ENCODE measurements at regions not wholly inside any gene's neighbourhood (a gene's known extent, or its start where the extent isn't known, plus 50 kb on each side); places are given as distances from the start of the nearest gene placed in this dataset.
"Not testable (repeated sequence)": the region's sequence is repeated elsewhere in the genome, so short reads cannot be mapped to it uniquely, and the experiment has no call there.

DNA sequence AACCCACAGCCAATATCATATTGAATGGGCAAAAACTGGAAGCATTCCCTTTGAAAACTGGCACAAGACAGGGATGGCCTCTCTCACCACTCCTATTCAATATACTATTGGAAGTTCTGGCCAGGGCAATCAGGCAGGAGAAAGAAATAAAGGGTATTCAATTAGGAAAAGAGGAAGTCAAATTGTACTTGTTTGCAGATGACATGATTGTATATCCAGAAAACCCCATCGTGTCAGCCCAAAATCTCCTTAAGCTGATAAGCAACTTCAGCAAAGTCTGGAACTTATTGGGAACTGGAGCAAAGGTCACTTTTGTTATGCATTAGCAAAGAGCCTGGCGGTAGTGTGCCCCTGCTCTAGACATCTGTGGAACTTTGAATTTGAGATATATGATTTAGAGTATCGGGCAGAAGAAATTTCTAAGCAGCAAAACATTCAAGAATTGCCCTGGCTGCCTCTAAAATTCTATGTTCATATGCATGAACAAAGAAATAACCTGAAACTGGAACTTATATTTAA lies 53.4 kb upstream of the PSMA1 start:
- not testable (repeated sequence) for DNase-seq, H3K27ac Mint-ChIP-seq, H3K4me3 Mint-ChIP-seq, H3K27me3 Mint-ChIP-seq
- H3K4me1 Mint-ChIP-seq: peaks cover 47% of the 10 kb centered on the region
- H3K9me3 Mint-ChIP-seq: peaks cover 25% of the 10 kb centered on the region
- intact Hi-C loops (cut with micrococcal nuclease): loop anchor here (10.0 kb wide), 1 partner anchor 1109 kb away; the partner anchor contains the start of gene BTBD10
- H3K36me3 Mint-ChIP-seq (ENCODE audit: low read depth): peaks cover 90% of the 10 kb centered on the region

DNA sequence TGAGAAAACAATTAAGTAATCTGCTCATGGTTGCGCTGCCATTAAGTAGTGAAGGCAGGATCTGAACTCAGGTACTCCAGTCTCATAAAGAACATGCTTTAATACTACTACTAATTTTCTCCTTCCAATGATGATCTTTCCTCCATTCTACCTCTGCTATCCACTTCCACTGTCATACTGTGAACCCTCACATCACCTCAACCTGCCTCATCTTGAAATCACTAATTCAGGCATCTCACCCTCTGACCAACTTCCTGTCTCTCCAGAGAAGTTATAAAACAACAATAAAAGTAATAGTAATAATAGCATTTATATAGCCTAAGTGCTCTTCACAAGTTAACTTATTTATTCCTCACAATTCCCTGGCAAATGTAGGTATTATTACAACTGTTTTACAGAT lies 57.1 kb upstream of the PSMA1 start:
- H3K4me1 Mint-ChIP-seq: peaks cover 48% of the 10 kb centered on the region
- no peak for DNase-seq

GRCh38 chr11:14577835-14578529 lies 57.8 kb upstream of the PSMA1 start:
- intact Hi-C loops (cut with micrococcal nuclease): loop anchor here (1.0 to 10.0 kb wide), 7 partner anchors 33 to 1113 kb away; partner anchors contain the start of genes BTBD10 and PSMA1
- peaks cover 22% of the 10 kb centered on the region for H3K9me3 Mint-ChIP-seq
- DNase-seq: peak; percentile 76
- peak overlapping the region; percentile 74 for H3K4me3 Mint-ChIP-seq
- H3K4me1 Mint-ChIP-seq: peaks cover 47% of the 10 kb centered on the region
- no peaks in the 10 kb centered on the region for H3K27me3 Mint-ChIP-seq
- peak overlapping the region; percentile 90 for H3K27ac Mint-ChIP-seq
- peaks cover 71% of the 10 kb centered on the region for H3K36me3 Mint-ChIP-seq (ENCODE audit: low read depth)

More for the DNA sequence above, 57.1 kb upstream of the PSMA1 start:
- intact Hi-C loops (cut with micrococcal nuclease): loop anchor here (1.0 to 10.0 kb wide), 2 partner anchors 314 to 1112 kb away; partner anchors contain the start of gene BTBD10
- Mint-ChIP-seq H3K27ac (peak overlapping the region; percentile 89), H3K4me3 (peak overlapping the region; percentile 37), H3K9me3 (peaks cover 26% of the 10 kb centered on the region), H3K27me3 (no peaks in the 10 kb centered on the region), H3K36me3 (ENCODE audit: low read depth) (peaks cover 73% of the 10 kb centered on the region)

GRCh38 chr11:14578541-14578956 lies 58.4 kb upstream of the PSMA1 start:
- intact Hi-C loops (cut with micrococcal nuclease): loop anchor here (1.0 to 10.0 kb wide), 6 partner anchors 32 to 1114 kb away; partner anchors contain the start of genes BTBD10 and PSMA1
- peaks cover 25% of the 10 kb centered on the region for H3K9me3 Mint-ChIP-seq
- H3K36me3 Mint-ChIP-seq (ENCODE audit: low read depth): peaks cover 71% of the 10 kb centered on the region
- DNase-seq: peak; percentile 92
- H3K4me1 Mint-ChIP-seq: peaks cover 51% of the 10 kb centered on the region
- no peaks in the 10 kb centered on the region for H3K27me3 Mint-ChIP-seq
- H3K4me3 Mint-ChIP-seq: peak overlapping the region; percentile 74
- H3K27ac Mint-ChIP-seq: peak overlapping the region; percentile 90

DNA sequence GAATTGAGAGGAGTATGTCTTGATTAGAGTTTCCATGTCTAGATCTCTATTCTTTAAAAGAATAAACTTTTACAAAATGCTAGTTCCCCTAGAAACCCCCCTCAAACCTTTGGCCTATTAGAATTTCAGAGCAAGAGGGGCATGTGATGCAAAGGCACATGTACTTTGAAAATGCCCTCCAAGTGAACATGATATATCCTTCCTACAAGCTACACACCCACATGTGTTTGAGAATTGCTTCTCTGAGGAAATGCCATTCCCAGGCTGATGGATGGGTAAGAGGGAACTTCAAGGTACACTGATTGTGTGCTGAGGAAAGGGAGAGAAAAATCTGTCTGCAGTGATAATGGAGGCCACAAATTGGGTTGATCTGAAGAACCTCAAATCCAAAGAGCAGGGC lies 59.5 kb upstream of the PSMA1 start:
- peaks cover 69% of the 10 kb centered on the region for H3K36me3 Mint-ChIP-seq (ENCODE audit: low read depth)
- H3K9me3 Mint-ChIP-seq: peaks cover 25% of the 10 kb centered on the region
- peak overlapping the region; percentile 54 for H3K27ac Mint-ChIP-seq
- no peaks in the 10 kb centered on the region for H3K27me3 Mint-ChIP-seq
- peak overlapping the region; percentile 6 for H3K4me3 Mint-ChIP-seq
- no peak for DNase-seq
- intact Hi-C loops (cut with micrococcal nuclease): loop anchor here (2.0 to 10.0 kb wide), 2 partner anchors 31 to 1115 kb away; partner anchors contain the start of gene BTBD10
- H3K4me1 Mint-ChIP-seq: peaks cover 57% of the 10 kb centered on the region

DNA sequence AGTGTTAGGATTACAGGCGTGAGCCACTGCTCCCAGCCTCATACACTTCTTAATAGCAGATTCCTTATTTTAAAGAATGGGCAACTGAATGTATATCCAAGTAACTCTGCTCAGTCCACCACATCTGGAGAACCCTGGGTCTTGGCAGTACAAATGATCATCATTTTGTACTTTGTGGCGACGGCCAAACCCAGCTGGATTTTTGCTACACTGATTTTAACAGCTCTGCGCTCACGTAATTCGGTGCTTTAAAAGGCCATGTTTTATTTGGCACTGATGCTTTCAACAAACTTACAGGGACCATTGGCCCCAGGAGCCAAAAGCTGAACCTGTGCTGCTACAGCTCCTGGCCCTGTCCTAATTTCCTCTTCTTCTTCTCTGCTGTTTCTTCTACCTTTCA lies 60.8 kb upstream of the PDE3B start:
- intact Hi-C loops (cut with micrococcal nuclease): no loop called here
- no peak overlapping the region for H3K4me3 Mint-ChIP-seq
- no peak overlapping the region for H3K27ac Mint-ChIP-seq
- H3K4me1 Mint-ChIP-seq: peaks cover 52% of the 10 kb centered on the region
- DNase-seq: no peak
- no peaks in the 10 kb centered on the region for H3K27me3 Mint-ChIP-seq
- peaks cover 54% of the 10 kb centered on the region for H3K36me3 Mint-ChIP-seq (ENCODE audit: low read depth)
- peaks cover 16% of the 10 kb centered on the region for H3K9me3 Mint-ChIP-seq

DNA sequence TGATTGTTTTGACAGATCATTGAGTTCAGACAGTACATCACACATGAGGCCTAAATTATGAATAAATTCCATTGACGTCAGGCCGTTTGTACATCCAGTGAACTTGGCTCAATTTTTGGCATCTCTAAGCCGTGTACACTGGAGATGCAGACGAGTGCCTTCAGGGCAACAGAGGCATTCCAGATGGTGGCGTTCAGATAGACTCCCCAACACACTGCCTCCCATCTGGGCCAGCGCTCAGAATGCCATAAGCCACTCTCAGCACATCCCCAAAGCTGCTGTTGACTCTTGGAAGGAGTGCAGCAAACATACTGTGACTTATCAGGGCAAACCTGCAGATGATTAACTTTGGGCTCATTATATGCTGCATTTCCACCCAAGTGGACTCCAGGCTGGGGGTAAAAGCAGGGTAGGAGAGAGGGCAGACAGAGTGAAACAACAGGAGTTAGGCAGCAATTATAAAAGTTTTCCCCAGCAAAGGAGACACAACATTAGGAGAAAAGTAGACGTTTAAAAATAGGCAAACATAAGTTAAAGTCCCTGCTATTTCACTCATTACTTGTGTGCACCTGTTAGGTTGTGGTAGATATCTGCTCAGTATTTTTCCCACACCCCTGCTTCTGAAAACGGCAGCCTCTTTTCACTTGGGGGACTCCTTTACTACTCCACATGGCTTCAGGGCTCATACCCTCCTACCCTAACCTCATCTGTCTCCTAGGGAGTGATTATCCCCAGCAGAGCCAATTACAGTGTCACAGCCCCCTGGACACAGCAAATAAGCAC lies 60.2 kb upstream of the PDE3B start:
- no peaks in the 10 kb centered on the region for H3K27me3 Mint-ChIP-seq
- peaks cover 55% of the 10 kb centered on the region for H3K36me3 Mint-ChIP-seq (ENCODE audit: low read depth)
- H3K4me3 Mint-ChIP-seq: no peak overlapping the region
- H3K4me1 Mint-ChIP-seq: peaks cover 50% of the 10 kb centered on the region
- intact Hi-C loops (cut with micrococcal nuclease): no loop called here
- no peak overlapping the region for H3K27ac Mint-ChIP-seq
- DNase-seq: no peak
- H3K9me3 Mint-ChIP-seq: peaks cover 16% of the 10 kb centered on the region

DNA sequence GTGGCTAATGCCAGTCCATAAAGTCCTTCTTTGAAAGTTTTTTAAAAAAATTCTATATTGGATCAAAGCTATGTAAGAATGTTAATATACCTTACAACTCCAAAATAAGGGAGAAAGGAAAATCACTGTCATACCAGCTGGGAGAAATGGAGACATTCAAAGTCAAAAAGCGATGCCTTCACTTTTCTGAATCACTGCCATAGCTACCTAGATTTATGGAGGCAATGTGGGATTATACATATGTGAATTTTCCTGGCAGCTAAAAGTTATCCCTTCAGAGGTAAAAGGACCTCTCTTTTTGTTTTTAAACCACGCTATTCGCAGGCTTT lies 59.6 kb upstream of the PDE3B start:
- peaks cover 16% of the 10 kb centered on the region for H3K9me3 Mint-ChIP-seq
- H3K27me3 Mint-ChIP-seq: no peaks in the 10 kb centered on the region
- no peak overlapping the region for H3K4me3 Mint-ChIP-seq
- peaks cover 57% of the 10 kb centered on the region for H3K36me3 Mint-ChIP-seq (ENCODE audit: low read depth)
- H3K4me1 Mint-ChIP-seq: peaks cover 44% of the 10 kb centered on the region
- DNase-seq: no peak
- intact Hi-C loops (cut with micrococcal nuclease): no loop called here
- no peak overlapping the region for H3K27ac Mint-ChIP-seq

DNA sequence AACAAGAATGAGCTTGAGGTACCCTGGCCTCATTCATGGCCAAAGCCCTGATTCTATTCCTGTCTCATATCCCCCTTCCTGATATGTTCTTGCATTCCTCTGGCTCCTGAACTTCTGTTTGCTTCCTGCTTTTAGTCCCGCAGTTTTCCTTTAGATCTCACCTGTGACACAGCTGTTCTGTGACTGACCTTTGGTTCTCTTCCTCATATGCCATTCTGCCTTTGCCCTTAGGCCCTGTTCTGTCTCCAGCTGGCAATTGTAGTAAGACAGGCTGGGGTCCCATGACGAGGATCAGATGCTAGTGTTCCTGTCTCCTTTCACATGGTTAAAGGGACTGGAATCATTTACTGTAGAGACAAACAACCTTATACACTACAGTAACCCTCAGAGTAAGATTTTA lies 59.0 kb upstream of the PDE3B start:
- H3K36me3 Mint-ChIP-seq (ENCODE audit: low read depth): peaks cover 56% of the 10 kb centered on the region
- no peak for DNase-seq
- H3K27me3 Mint-ChIP-seq: no peaks in the 10 kb centered on the region
- peaks cover 16% of the 10 kb centered on the region for H3K9me3 Mint-ChIP-seq
- no peak overlapping the region for H3K27ac Mint-ChIP-seq
- intact Hi-C loops (cut with micrococcal nuclease): no loop called here
- H3K4me3 Mint-ChIP-seq: no peak overlapping the region
- H3K4me1 Mint-ChIP-seq: peaks cover 43% of the 10 kb centered on the region

DNA sequence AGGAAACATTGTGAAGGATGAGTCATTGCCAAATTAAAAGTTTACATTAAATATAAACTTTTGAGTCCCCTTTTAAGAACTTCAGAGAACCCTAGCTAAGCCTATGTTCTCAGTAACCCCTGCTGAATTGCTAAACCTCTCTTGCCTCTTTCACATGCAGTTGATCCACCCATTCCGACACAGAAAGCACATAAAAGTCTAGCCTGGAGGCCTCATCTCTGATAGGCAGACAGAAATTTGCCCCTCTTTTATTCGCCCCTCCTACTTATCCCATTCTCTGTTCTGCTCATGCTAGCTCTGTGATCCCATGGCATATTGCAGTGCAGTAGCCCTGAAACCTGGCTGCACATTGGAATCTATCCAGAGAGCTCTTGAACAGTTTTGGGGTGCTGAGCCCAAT lies 58.2 kb upstream of the PDE3B start:
- no peak overlapping the region for H3K4me3 Mint-ChIP-seq
- no peak overlapping the region for H3K27ac Mint-ChIP-seq
- H3K9me3 Mint-ChIP-seq: peaks cover 15% of the 10 kb centered on the region
- peaks cover 56% of the 10 kb centered on the region for H3K36me3 Mint-ChIP-seq (ENCODE audit: low read depth)
- no peaks in the 10 kb centered on the region for H3K27me3 Mint-ChIP-seq
- DNase-seq: no peak
- intact Hi-C loops (cut with micrococcal nuclease): no loop called here
- H3K4me1 Mint-ChIP-seq: peaks cover 43% of the 10 kb centered on the region

DNA sequence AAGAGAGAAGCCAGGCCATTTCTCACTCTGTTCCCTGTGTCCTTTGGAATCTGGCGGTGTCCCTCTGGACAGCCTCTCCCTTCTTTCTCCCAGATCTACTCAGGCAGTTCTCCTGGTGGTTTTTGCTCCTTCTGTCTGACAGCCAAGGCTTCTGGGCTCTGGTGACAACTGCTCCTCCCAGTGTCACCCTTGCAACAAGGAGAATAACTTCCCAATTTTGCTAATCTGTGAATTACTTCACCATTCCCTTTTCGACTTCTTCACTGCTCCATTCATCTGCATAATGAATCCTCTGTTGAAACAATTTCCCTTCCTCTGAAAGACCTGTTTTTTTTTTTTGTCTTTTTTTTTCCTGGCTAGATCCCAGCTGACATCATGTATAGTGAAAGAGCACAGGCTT lies 56.3 kb upstream of the PDE3B start:
- H3K36me3 Mint-ChIP-seq (ENCODE audit: low read depth): peaks cover 64% of the 10 kb centered on the region
- H3K27me3 Mint-ChIP-seq: no peaks in the 10 kb centered on the region
- no peak overlapping the region for H3K27ac Mint-ChIP-seq
- H3K4me1 Mint-ChIP-seq: peaks cover 41% of the 10 kb centered on the region
- DNase-seq: no peak
- intact Hi-C loops (cut with micrococcal nuclease): no loop called here
- peaks cover 17% of the 10 kb centered on the region for H3K9me3 Mint-ChIP-seq
- no peak overlapping the region for H3K4me3 Mint-ChIP-seq

GRCh38 chr11:14588681-14589080 lies 54.9 kb upstream of the PDE3B start:
- intact Hi-C loops (cut with micrococcal nuclease): no loop called here
- Mint-ChIP-seq H3K9me3 (peaks cover 16% of the 10 kb centered on the region), H3K27ac (no peak overlapping the region), H3K4me3 (no peak overlapping the region), H3K36me3 (ENCODE audit: low read depth) (peaks cover 63% of the 10 kb centered on the region), H3K4me1 (peaks cover 37% of the 10 kb centered on the region), H3K27me3 (no peaks in the 10 kb centered on the region)
- DNase-seq: no peak

DNA sequence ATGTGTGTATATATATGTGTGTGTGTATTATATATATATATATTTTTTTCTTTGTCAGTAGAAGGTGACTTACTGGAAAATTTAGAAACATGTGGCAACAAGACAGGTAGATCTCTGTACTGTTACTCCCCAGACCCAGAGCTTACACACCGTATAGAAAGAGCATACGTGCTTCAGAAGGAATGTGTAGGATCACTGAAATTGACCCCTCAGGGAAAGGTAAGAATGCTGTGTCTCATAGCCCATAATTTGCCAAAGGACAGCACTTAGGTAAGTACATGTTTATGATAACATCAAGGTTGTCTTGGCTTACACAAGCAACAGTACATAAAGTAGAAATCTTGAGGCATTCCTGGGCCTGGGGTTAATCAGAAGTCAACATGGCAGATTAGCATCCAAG lies 54.2 kb upstream of the PDE3B start:
- no peak overlapping the region for H3K4me3 Mint-ChIP-seq
- no peak for DNase-seq
- H3K27me3 Mint-ChIP-seq: no peaks in the 10 kb centered on the region
- peaks cover 63% of the 10 kb centered on the region for H3K36me3 Mint-ChIP-seq (ENCODE audit: low read depth)
- intact Hi-C loops (cut with micrococcal nuclease): no loop called here
- no peak overlapping the region for H3K27ac Mint-ChIP-seq
- H3K4me1 Mint-ChIP-seq: peaks cover 36% of the 10 kb centered on the region
- H3K9me3 Mint-ChIP-seq: peaks cover 18% of the 10 kb centered on the region

DNA sequence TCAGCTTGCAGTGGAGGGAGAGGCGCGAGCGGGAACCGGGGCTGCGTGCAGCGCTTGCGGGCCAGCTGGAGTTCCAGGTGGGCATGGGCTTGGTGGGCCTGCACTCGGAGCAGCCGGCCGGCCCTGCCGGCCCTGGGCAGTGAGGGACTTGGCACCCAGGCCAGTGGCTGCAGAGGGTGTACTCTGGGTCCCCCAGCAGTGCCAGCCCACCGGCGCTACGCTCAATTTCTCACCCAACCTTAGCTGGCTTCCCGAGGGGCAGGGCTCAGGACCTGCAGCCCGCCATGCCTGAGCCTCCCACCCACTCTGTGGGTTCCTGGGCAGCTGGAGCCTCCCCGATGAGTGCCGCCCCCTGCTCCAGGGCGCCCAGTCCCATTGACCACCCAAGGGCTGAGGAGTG lies 52.6 kb upstream of the PDE3B start:
- DNase-seq; H3K4me3 Mint-ChIP-seq; intact Hi-C loops (cut with micrococcal nuclease); H3K27me3 Mint-ChIP-seq; H3K27ac Mint-ChIP-seq: not testable (repeated sequence)
- Mint-ChIP-seq H3K9me3 (peaks cover 23% of the 10 kb centered on the region), H3K4me1 (peaks cover 35% of the 10 kb centered on the region), H3K36me3 (ENCODE audit: low read depth) (peaks cover 62% of the 10 kb centered on the region)
